Heart right ventricle (tissue), 16 donors: ENCODE measurements at regions not wholly inside any gene's neighbourhood (a gene's known extent, or its start where the extent isn't known, plus 50 kb on each side); places are given as distances from the start of the nearest gene placed in this dataset.

ENCODE experiments used
- ATAC-seq, 8 donors: fragments of 200-7000 bp; cut with Tn5 transposase; one replicate each; pipeline ENCODE4 v1.9.1; 2020; ENCODE audit warnings: mild to moderate bottlenecking in 8 of 8, moderate library complexity in 8 of 8, moderate number of reproducible peaks in 1 of 8
- DNase-seq, 2 donors: peaks; one replicate each; pipeline ENCODE4 v3.0.0-alpha.2; 2020
- H3K27ac ChIP-seq, 10 donors: fragments of 200-600 bp; sonication (generic) in 2 of 10; one replicate each; pipeline versions ENCODE4 v1.5.0 to v1.8.0; 2020 to 2022; ENCODE audit warnings: mild to moderate bottlenecking in 3 of 10
- H3K27me3 ChIP-seq, 7 donors: fragments of 200-600 bp; one replicate each; pipeline ENCODE4 v1.8.0; 2021 to 2022; ENCODE audit warnings: mild to moderate bottlenecking in 2 of 7
- H3K36me3 ChIP-seq, 9 donors: fragments of 200-600 bp; sonication (generic) in 1 of 9; one replicate each; pipeline versions ENCODE4 v1.5.0 to v1.8.0; 2020 to 2022; ENCODE audit warnings: mild to moderate bottlenecking in 2 of 9
- H3K4me1 ChIP-seq, 9 donors: fragments of 200-600 bp; sonication (generic) in 1 of 9; one replicate each; pipeline versions ENCODE4 v1.5.0 to v1.8.0; 2020 to 2022; ENCODE audit warnings: mild to moderate bottlenecking in 4 of 9
- H3K4me3 ChIP-seq, 10 donors: fragments of 200-600 bp; sonication (generic) in 2 of 10; one replicate each; pipeline versions ENCODE4 v1.5.0 to v1.8.0; 2020 to 2022; ENCODE audit warnings: mild to moderate bottlenecking in 7 of 10, moderate library complexity in 2 of 10
- H3K9me3 ChIP-seq, 11 donors: fragments of 200-600 bp in 10 of 11; sonication (generic) in 2 of 11; one replicate each; pipeline versions ENCODE4 v1.5.0 to v1.8.0; 2013 to 2022; ENCODE audit warnings: mild to moderate bottlenecking in 2 of 11, control low read depth in 1 of 11, moderate library complexity in 1 of 11
- CTCF ChIP-seq, 9 donors: fragments of 200-600 bp; sonication (generic) in 2 of 9; IDR thresholded peaks; one replicate each; pipeline versions ENCODE4 v1.5.0 to v1.8.0; 2021 to 2022; ENCODE audit warnings: antibody characterized with exemption in 9 of 9, mild to moderate bottlenecking in 5 of 9, moderate library complexity in 1 of 9
- WGBS, 2 donors: extraction: QIAGEN DNeasy Blood & Tissue Kit; methylation state at CpG; one replicate each; pipeline ENCODE4 v1.1.7; 2013; ENCODE audit warnings: inconsistent platforms in 1 of 2; 5-methylcytosine and 5-hydroxymethylcytosine counted together
- intact Hi-C, 10 donors: fragments of 100-400 bp; cut with DNase I; formaldehyde crosslinking; loops; one replicate each; pipeline versions ENCODE4 v1.11.1 to v1.14.2; 2022
- donor health status: Arrhythmogenic right ventricular cardiomyopathy.
- donor health status: ischemic (EF 13 %, LVEDD 7.1; RV severe dilation, severe dysfunction).
- donor health status: healthy with polysubstance abuse.
- donor health status: DM: no; HTN: yes; CAD: no.
- donor health status: DM: no; HTN: no; CAD: no.
- donor health status: ischemic (EF 25% LVEDD 6.9; RV normal size, moderate dysfunction).
- donor health status: ischemic (EF 25% LVEDD 5.7; RV mildly dilated, moderate dysfunction).
- donor health status: healthy.
- donor health status: DM: yes; HTN: yes; CAD: no.
- donor health status: Ischemic cardiomyopathy.
- donor health status: ischemic (EF 35%, LVEDD 5.7; RV mildly dilated, moderate dysfunction).
- donor health status: nonischemic (EF 11% LVEDD 7.7; RV severe dilation, severe dysfunction).
- donor health status: DM: yes; HTN: yes; CAD: no.
- donor health status: PGD.
- donor health status: ischemic (EF 29% LVEDD 5.4; RV normal size, mild dysfunction).
- donor health status: nonischemic (EF 23%, LVEDD 6.1; RV moderate dilation, normal function).

- intact Hi-C loops: loop anchor here in 1 of 10 donors (10.0 kb wide), 1 partner anchor 59 kb away; no protein-coding TSS in a partner anchor
- H3K27me3 ChIP-seq: peaks cover 0 to 4% (median 0%) of the 10 kb centered on the region in 7 donors
- no peak overlapping the region for H3K4me3 ChIP-seq
- no peak for TF ChIP-seq CTCF (IDR thresholded peaks at IDR 0.05)
- no peak for ATAC-seq
- DNase-seq: no peak
- no peaks in the 10 kb centered on the region for H3K4me1 ChIP-seq
- H3K36me3 ChIP-seq: no peaks in the 10 kb centered on the region
- no peak overlapping the region for H3K27ac ChIP-seq
- peaks cover 0 to 14% (median 0%) of the 10 kb centered on the region in 11 donors for H3K9me3 ChIP-seq
- 78% methylated on average over 12 of the region's 12 CpGs for WGBS, 2 donors
These were observed 717.0 kb upstream of the RBFOX1 start for GRCh38 chr16:6615636-6616035.

DNA sequence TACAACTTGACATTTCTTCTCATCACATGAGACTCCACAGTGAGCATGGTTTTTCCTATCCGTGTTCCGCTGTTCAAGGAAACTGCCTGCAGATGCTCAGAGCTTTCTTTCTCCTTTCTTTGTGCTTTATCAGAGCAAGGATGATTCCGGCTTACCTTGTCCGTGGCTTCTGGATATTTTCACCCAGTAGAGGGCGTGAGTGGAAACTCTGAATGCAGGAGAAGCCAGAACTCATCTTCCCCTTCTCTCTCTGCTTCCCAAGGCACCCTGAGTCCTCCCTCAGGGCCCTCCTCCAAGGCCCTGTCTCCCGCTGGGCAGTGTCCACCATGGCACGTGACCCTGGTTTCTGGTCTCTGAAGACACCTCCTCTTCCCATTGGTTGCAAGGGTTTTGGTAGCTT, 721.1 kb upstream of the RBFOX1 start:
- ATAC-seq (no peak), DNase-seq (no peak)
- H3K4me1 ChIP-seq: no peaks in the 10 kb centered on the region
- H3K27ac ChIP-seq: no peak overlapping the region
- H3K4me3 ChIP-seq: no peak overlapping the region
- no peak for TF ChIP-seq CTCF (IDR thresholded peaks at IDR 0.05)
- 42 to 45% methylated on average over 7 of the region's 7 CpGs for WGBS, 2 donors
- H3K27me3 ChIP-seq: peaks cover 0 to 6% (median 0%) of the 10 kb centered on the region in 7 donors
- no peaks in the 10 kb centered on the region for H3K36me3 ChIP-seq
- no peaks in the 10 kb centered on the region for H3K9me3 ChIP-seq
- intact Hi-C loops: loop anchor here in 1 of 10 donors (10.0 kb wide), 1 partner anchor 63 kb away; no protein-coding TSS in a partner anchor

DNA sequence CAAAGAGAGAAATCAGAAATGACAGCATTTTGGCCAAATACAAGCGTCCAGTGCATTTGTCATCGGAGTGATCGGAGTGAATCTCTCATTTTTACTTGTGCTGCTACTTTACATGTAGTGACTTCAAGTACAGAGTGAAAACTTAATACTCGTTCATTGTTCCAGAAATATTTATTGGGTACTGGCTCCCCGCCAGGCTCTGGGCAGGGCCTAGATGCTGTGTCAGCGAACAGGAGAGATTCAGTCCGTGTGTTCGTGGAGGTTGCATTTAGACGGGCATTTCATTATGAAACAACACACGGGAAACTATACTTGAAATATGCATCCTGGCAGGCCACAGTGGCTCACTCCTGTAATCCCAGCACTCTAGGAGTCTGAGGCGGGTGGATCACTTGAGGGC, 727.2 kb upstream of the RBFOX1 start:
- Histone ChIP-seq H3K9me3 (no peaks in the 10 kb centered on the region), H3K27ac (no peak overlapping the region), H3K4me3 (no peak overlapping the region), H3K27me3 (peaks cover 0 to 4% (median 0%) of the 10 kb centered on the region in 7 donors), H3K36me3 (no peaks in the 10 kb centered on the region), H3K4me1 (no peaks in the 10 kb centered on the region)
- WGBS, 2 donors: 78 to 80% methylated on average over 11 of the region's 11 CpGs
- DNase-seq (no peak), ATAC-seq (no peak)
- no peak for TF ChIP-seq CTCF (IDR thresholded peaks at IDR 0.05)
- intact Hi-C loops: no loop called here

GRCh38 chr16:6603780-6604325, 728.8 kb upstream of the RBFOX1 start:
- 55 to 61% methylated on average over 4 of the region's 4 CpGs for WGBS, 2 donors

More at GRCh38 chr16:6603780-6604325, 728.8 kb upstream of the RBFOX1 start:
- TF ChIP-seq CTCF (IDR thresholded peaks at IDR 0.05): no peak
- H3K4me3 ChIP-seq: no peak overlapping the region
- H3K4me1 ChIP-seq: no peaks in the 10 kb centered on the region
- DNase-seq (no peak), ATAC-seq (no peak)
- H3K36me3 ChIP-seq: no peaks in the 10 kb centered on the region
- H3K27ac ChIP-seq: no peak overlapping the region
- intact Hi-C loops: no loop called here
- H3K9me3 ChIP-seq: no peaks in the 10 kb centered on the region
- H3K27me3 ChIP-seq: peaks cover 0 to 1% (median 0%) of the 10 kb centered on the region in 7 donors
